Progenitor cell of endocrine pancreas (in vitro differentiated cells): ENCODE measurements at regions not wholly inside any gene's neighbourhood (a gene's known extent, or its start where the extent isn't known, plus 50 kb on each side); places are given as distances from the start of the nearest gene placed in this dataset.
"Not testable (repeated sequence)": the region's sequence is repeated elsewhere in the genome, so short reads cannot be mapped to it uniquely, and the experiment has no call there.

Source experiments
- DNase-seq: peaks from one replicate; pipeline ENCODE4 v3.0.0; 2021; ENCODE audit warnings: low spot score; ENCODE audit not compliant: unreplicated experiment
- H3K27ac Mint-ChIP-seq: 2 replicates; pipeline ENCODE4 v1.8.0; 2021; ENCODE audit warnings: mild to moderate bottlenecking, moderate library complexity, mixed read lengths
- H3K27me3 Mint-ChIP-seq: 2 replicates; pipeline ENCODE4 v1.8.0; 2021; ENCODE audit warnings: mixed read lengths
- H3K36me3 Mint-ChIP-seq: 2 replicates; pipeline ENCODE4 v1.8.0; 2022; ENCODE audit warnings: mixed read lengths; ENCODE audit not compliant: insufficient read depth
- H3K4me1 Mint-ChIP-seq: 2 replicates; pipeline ENCODE4 v1.8.0; 2021; ENCODE audit warnings: low read depth, mixed read lengths
- H3K4me3 Mint-ChIP-seq: 2 replicates; pipeline ENCODE4 v1.8.0; 2021; ENCODE audit warnings: low read depth, mild to moderate bottlenecking, moderate library complexity, mixed read lengths
- H3K9me3 Mint-ChIP-seq: 2 replicates; pipeline ENCODE4 v1.8.0; 2021; ENCODE audit warnings: low read depth, mixed read lengths
- CTCF ChIP-seq: fragments of 200-600 bp; sonication (generic); IDR thresholded peaks from one replicate; pipeline ENCODE4 v1.5.0; 2021; ENCODE audit warnings: antibody characterized with exemption, mild to moderate bottlenecking; ENCODE audit not compliant: unreplicated experiment

GRCh38 chr4:110332483-110332882 is 134.1 kb upstream of the ELOVL6 start:
- Mint-ChIP-seq H3K27me3 (no peaks in the 10 kb centered on the region), H3K27ac (no peak overlapping the region), H3K9me3 (peaks cover 19% of the 10 kb centered on the region), H3K36me3 (no peaks in the 10 kb centered on the region), H3K4me3 (no peak overlapping the region), H3K4me1 (no peaks in the 10 kb centered on the region)
- no peak for TF ChIP-seq CTCF
- no peak for DNase-seq

- H3K9me3 Mint-ChIP-seq: peaks cover 19% of the 10 kb centered on the region
- H3K4me1 Mint-ChIP-seq, H3K27me3 Mint-ChIP-seq, DNase-seq, H3K27ac Mint-ChIP-seq, H3K36me3 Mint-ChIP-seq, H3K4me3 Mint-ChIP-seq: not testable (repeated sequence)
These were observed 128.0 kb upstream of the ELOVL6 start for GRCh38 chr4:110326426-110326825.

GRCh38 chr4:110310795-110311194 is 112.4 kb upstream of the ELOVL6 start:
- no peak for DNase-seq
- Mint-ChIP-seq H3K9me3 (no peaks in the 10 kb centered on the region), H3K36me3 (no peaks in the 10 kb centered on the region), H3K4me3 (no peak overlapping the region), H3K4me1 (no peaks in the 10 kb centered on the region), H3K27ac (no peak overlapping the region), H3K27me3 (no peaks in the 10 kb centered on the region)
- TF ChIP-seq CTCF: no peak

- Mint-ChIP-seq H3K4me1 (no peaks in the 10 kb centered on the region), H3K27me3 (no peaks in the 10 kb centered on the region), H3K27ac (no peak overlapping the region)
These were observed 111.3 kb upstream of the ELOVL6 start for GRCh38 chr4:110309675-110310074.

GRCh38 chr4:110306303-110306702 is 107.9 kb upstream of the ELOVL6 start:
- no peak for DNase-seq
- Mint-ChIP-seq H3K4me1 (no peaks in the 10 kb centered on the region), H3K27me3 (no peaks in the 10 kb centered on the region), H3K9me3 (no peaks in the 10 kb centered on the region), H3K36me3 (no peaks in the 10 kb centered on the region), H3K27ac (no peak overlapping the region), H3K4me3 (no peak overlapping the region)
- no peak for TF ChIP-seq CTCF

More at GRCh38 chr4:110309675-110310074, 111.3 kb upstream of the ELOVL6 start:
- Mint-ChIP-seq H3K36me3 (no peaks in the 10 kb centered on the region), H3K9me3 (no peaks in the 10 kb centered on the region), H3K4me3 (no peak overlapping the region)
- TF ChIP-seq CTCF: no peak
- no peak for DNase-seq

GRCh38 chr4:110305455-110305854 is 107.0 kb upstream of the ELOVL6 start:
- Mint-ChIP-seq H3K4me3 (no peak overlapping the region), H3K4me1 (no peaks in the 10 kb centered on the region), H3K36me3 (no peaks in the 10 kb centered on the region), H3K9me3 (no peaks in the 10 kb centered on the region), H3K27me3 (no peaks in the 10 kb centered on the region), H3K27ac (no peak overlapping the region)
- no peak for DNase-seq
- TF ChIP-seq CTCF: no peak
